HUES48 (cell line): ENCODE measurements at regions not wholly inside any gene's neighbourhood (a gene's known extent, or its start where the extent isn't known, plus 50 kb on each side); places are given as distances from the start of the nearest gene placed in this dataset.
"Not testable (repeated sequence)": the region's sequence is repeated elsewhere in the genome, so short reads cannot be mapped to it uniquely, and the experiment has no call there.

Source experiments
- H3K27ac ChIP-seq: one replicate; pipeline ENCODE4 v1.7.0; 2013; ENCODE audit warnings: low read depth, low read length, inconsistent platforms
- H3K27me3 ChIP-seq: 2 replicates; pipeline ENCODE4 v1.6.1; 2013; ENCODE audit warnings: mild to moderate bottlenecking, low read length; ENCODE audit not compliant: control insufficient read depth, insufficient read depth
- H3K36me3 ChIP-seq: 2 replicates; pipeline ENCODE4 v1.6.1; 2013; ENCODE audit warnings: low read length; ENCODE audit not compliant: control insufficient read depth, insufficient read depth
- H3K4me1 ChIP-seq: 2 replicates; pipeline ENCODE4 v1.6.1; 2013; ENCODE audit warnings: mild to moderate bottlenecking, low read length; ENCODE audit not compliant: control insufficient read depth, insufficient read depth
- H3K4me3 ChIP-seq: 2 replicates; pipeline ENCODE4 v1.5.1; 2013; ENCODE audit warnings: mild to moderate bottlenecking, low read depth, low read length
- H3K9ac ChIP-seq: 2 replicates; pipeline ENCODE4 v1.6.1; 2013; ENCODE audit warnings: mild to moderate bottlenecking, low read depth, low read length, moderate library complexity
- H3K9me3 ChIP-seq: 2 replicates; pipeline ENCODE4 v1.6.1; 2013; ENCODE audit warnings: low read length; ENCODE audit not compliant: control insufficient read depth, insufficient read depth

DNA sequence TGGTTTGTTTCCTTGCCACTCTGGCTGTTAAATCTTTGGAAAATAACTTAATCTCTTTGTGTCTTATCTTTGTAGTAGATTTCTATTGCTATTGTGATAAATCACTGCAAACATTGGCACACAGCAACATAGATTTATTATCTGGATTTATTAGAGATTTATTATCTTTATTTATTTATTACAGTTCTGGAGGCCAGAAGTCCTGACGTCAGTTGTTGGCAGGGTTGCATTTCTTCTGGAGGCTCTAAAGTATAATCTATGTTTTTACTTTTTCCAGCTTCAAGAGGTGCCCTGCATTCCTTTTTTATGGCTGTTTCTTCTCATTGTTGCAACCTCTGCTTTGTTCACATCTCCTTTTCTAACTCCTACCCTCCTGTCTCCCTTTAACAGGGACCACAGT lies 542.8 kb downstream of the GRXCR1 start:
- Histone ChIP-seq H3K4me1 (no peaks in the 10 kb centered on the region), H3K4me3 (no peak overlapping the region), H3K9me3 (peaks cover 13% of the 10 kb centered on the region), H3K36me3 (no peaks in the 10 kb centered on the region), H3K9ac (no peak overlapping the region), H3K27ac (no peak overlapping the region), H3K27me3 (no peaks in the 10 kb centered on the region)

DNA sequence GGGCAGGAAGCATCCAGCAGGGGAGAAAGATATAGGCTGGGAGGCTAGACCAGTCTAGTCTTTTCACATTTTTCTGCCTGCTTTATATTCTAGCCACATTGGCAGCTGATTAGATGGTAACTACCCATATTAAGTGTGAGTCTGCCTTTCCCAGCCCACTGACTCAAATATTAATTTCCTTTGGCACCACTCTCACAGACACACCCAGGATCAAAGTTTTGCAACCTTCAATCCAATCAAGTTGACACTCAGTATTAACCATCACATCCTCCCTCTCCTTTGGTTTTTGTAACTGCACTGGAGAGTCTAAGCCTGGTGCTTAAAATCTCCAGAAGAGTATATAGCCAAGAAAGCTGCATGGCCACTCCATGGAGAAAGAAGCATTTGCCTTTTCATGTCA lies 560.4 kb downstream of the GRXCR1 start:
- Histone ChIP-seq H3K9ac (no peak overlapping the region), H3K36me3 (no peaks in the 10 kb centered on the region), H3K27ac (no peak overlapping the region), H3K4me3 (no peak overlapping the region), H3K4me1 (peaks cover 3% of the 10 kb centered on the region; the same call in 1 of the 2 replicates), H3K27me3 (no peaks in the 10 kb centered on the region), H3K9me3 (no peaks in the 10 kb centered on the region)

DNA sequence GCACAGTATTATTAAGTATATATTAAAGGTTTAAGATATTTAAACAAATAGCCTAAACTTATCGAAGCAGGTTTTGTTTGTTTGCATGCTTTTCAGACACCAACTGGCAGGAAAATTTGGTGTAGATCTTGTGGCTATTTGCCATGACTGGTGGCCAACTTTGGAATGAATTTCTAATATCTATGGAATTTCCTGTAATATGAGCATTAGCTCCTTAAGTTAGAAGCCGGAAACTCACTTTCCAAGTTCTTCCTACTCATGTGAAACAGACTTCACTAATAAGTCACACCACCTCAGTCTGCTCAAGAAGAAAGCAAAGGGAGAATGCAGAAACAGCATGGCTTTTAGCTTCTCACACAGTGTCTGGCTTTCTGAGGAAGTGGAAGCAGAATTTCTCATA lies 563.9 kb downstream of the GRXCR1 start:
- H3K9ac ChIP-seq = no peak overlapping the region
- no peaks in the 10 kb centered on the region for H3K9me3 ChIP-seq
- H3K36me3 ChIP-seq = no peaks in the 10 kb centered on the region
- H3K4me1 ChIP-seq = peaks cover 14% of the 10 kb centered on the region
- H3K27ac ChIP-seq = no peak overlapping the region
- no peaks in the 10 kb centered on the region for H3K27me3 ChIP-seq
- no peak overlapping the region for H3K4me3 ChIP-seq

DNA sequence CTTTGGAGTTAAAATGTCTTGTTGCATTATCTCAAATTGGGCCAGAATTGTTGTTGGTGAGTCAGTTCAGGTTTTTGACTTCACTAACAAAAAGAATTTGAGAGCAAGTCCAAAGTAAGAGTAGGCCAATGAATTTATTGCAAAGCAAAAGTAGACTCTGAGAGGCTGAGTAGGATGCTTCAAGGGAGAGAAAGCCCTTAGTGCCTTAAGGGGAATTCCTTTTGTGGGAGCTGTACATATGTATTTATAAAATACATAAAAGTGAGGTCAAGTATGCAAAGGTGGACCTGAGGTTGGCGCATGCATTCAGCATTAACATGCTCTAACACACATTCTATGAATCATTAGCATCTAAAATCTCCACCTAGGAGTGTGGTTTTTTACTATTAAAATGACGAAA lies 565.4 kb downstream of the GRXCR1 start:
- Histone ChIP-seq H3K9me3 (no peaks in the 10 kb centered on the region), H3K36me3 (no peaks in the 10 kb centered on the region), H3K9ac (no peak overlapping the region), H3K4me3 (no peak overlapping the region), H3K27me3 (no peaks in the 10 kb centered on the region), H3K27ac (no peak overlapping the region), H3K4me1 (peaks cover 14% of the 10 kb centered on the region)

DNA sequence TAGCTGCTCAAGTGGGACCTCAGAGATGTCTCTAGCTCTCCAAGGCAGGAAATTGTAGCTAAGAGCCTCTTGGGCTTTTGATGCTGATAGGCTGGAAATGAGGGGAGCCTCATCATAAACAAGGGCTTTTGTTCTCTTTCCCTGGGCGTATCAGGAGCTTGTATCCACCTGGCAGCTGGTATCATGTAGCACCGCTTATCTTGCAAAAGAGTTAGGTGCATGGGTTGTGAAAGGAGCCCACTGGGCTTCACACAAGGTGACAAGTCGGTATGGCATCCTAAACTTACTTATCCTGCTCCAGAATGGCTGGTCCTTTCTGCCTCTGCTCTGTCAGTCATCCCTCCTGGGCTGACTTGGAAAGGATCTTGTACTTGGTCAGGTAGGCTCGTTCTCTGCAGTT lies 565.8 kb downstream of the GRXCR1 start:
- Histone ChIP-seq H3K36me3 (no peaks in the 10 kb centered on the region), H3K27ac (no peak overlapping the region), H3K4me3 (no peak overlapping the region), H3K9ac (no peak overlapping the region), H3K9me3 (no peaks in the 10 kb centered on the region), H3K4me1 (peaks cover 14% of the 10 kb centered on the region), H3K27me3 (no peaks in the 10 kb centered on the region)

DNA sequence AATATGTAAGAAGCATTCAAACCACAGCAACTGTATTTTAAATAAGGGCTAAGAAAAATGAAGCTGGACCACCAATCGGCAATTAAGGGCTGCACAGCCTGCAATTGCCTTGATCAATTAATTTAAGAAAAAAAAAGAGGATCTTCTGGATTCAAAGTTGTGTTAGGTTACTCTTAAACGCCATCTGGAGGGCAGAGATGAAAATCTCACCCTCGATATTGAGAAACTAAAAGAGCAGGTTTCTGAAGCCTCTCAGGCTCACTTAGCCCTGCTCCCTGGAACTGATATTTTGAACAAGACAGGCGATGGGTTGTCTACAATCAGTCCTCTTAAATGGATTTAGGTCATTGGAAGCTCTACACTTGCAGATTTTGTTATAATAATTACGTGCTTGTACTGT lies 579.4 kb downstream of the GRXCR1 start:
- no peak overlapping the region for H3K4me3 ChIP-seq
- H3K27me3 ChIP-seq = no peaks in the 10 kb centered on the region
- peaks cover 49% of the 10 kb centered on the region for H3K9me3 ChIP-seq
- no peak overlapping the region for H3K9ac ChIP-seq
- H3K27ac ChIP-seq = no peak overlapping the region
- no peaks in the 10 kb centered on the region for H3K36me3 ChIP-seq
- H3K4me1 ChIP-seq = no peaks in the 10 kb centered on the region

DNA sequence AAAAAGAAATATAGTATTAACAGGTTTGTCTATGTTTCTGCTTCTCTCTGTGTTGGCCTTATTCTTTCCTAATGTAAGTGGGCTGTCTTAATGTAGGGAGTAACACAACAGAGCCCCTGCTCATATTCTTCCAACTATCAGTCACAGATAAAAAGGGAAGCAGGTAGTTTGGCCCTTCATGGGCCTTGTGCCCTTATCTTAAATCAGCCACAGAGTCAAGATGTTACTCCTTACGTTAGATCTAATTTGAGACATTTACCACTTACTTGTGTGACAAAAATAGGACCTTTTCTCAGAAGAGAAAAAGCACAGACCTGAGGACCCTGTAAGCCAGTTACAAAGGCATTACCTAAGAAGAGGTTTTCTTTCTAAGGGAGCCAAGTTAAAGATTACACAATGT lies 589.0 kb downstream of the GRXCR1 start:
- Histone ChIP-seq H3K9ac (no peak overlapping the region), H3K27ac (no peak overlapping the region), H3K4me1 (no peaks in the 10 kb centered on the region), H3K36me3 (no peaks in the 10 kb centered on the region), H3K9me3 (peaks cover 4% of the 10 kb centered on the region; the same call in 1 of the 2 replicates), H3K27me3 (no peaks in the 10 kb centered on the region), H3K4me3 (no peak overlapping the region)

DNA sequence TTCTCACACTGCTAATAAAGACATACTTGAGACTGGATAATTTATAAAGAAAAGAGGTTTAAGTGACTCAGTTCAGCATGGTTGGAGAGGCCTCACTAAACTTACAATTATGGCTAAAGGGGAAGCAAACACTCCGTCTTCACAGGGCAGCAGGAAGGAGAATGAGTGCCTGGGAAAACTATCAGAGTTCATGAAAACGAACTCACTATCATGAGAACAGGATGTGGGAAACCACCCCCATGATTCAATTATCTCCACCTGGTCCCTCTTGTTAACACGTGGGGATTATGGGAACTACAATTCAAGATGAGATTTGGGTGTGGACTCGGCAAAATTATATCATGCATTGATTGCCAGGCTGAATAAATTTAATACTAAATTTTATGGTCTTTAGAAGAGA lies 592.7 kb downstream of the GRXCR1 start:
- no peak overlapping the region for H3K4me3 ChIP-seq
- no peaks in the 10 kb centered on the region for H3K27me3 ChIP-seq
- H3K9me3 ChIP-seq = peaks cover 4% of the 10 kb centered on the region; the same call in 1 of the 2 replicates
- H3K4me1 ChIP-seq = no peaks in the 10 kb centered on the region
- no peaks in the 10 kb centered on the region for H3K36me3 ChIP-seq
- no peak overlapping the region for H3K9ac ChIP-seq
- H3K27ac ChIP-seq = no peak overlapping the region

DNA sequence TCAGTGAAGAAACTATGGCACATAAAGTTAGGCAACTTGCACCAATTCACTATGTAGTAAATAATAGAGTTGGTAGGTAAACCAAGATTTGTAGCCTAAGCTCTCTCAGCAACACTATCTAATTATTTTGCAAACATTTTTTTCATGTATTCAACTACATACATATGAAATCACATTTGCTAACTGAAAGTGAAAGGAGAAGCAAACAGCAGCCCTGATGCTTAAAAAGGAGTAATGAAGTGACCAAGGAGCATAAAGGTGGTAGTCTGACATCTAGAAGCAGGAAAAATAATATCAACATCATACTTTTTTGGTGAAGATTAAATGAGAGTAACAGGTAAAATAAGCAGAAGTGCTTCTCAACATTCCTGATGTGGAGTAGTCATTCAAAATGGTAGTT lies 603.7 kb downstream of the GRXCR1 start:
- no peak overlapping the region for H3K4me3 ChIP-seq
- H3K27me3 ChIP-seq = no peaks in the 10 kb centered on the region
- no peaks in the 10 kb centered on the region for H3K9me3 ChIP-seq
- no peaks in the 10 kb centered on the region for H3K4me1 ChIP-seq
- H3K27ac ChIP-seq = no peak overlapping the region
- no peaks in the 10 kb centered on the region for H3K36me3 ChIP-seq
- H3K9ac ChIP-seq = no peak overlapping the region

DNA sequence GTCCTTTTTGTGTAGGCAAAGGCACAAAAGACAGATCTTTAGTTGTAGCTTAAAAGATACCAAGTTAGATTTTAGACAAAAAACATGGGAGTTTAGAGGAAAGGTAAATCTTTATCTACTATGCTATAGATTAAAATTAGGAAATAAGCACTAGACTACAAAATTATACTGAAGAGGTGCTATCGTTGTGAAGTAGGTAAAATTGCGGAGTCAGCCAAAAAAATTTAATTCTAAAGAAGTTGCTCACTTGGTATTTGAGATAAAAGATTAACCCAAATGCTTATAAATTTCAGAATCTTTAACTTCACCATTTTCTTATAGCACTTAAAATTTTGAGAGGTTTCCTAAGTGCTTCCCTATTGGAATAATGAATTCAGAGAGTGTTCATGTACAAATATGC lies 604.1 kb downstream of the GRXCR1 start:
- Histone ChIP-seq H3K4me1 (no peaks in the 10 kb centered on the region), H3K27me3 (no peaks in the 10 kb centered on the region), H3K9me3 (no peaks in the 10 kb centered on the region), H3K9ac (no peak overlapping the region), H3K4me3 (no peak overlapping the region), H3K36me3 (no peaks in the 10 kb centered on the region), H3K27ac (no peak overlapping the region)

DNA sequence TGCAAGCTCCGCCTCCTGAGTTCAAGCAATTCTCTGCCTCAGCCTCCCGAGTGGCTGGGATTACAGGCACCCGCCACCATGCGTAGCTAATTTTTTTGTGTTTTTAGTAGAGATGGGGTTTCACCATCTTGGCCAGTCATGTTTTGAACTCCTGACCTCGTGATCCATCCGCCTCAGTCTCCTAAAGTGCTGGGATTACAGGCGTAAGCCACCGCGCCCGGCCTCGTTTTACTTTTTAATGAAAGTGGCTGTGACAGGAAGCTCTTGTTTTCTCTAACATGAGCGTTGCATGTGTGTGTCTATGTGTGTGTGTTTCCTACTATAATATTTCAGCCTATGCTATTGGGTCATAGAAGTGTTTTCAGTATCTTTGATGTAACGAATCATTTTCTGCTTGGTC lies 613.3 kb downstream of the GRXCR1 start:
- H3K27me3 ChIP-seq = not testable (repeated sequence)

DNA sequence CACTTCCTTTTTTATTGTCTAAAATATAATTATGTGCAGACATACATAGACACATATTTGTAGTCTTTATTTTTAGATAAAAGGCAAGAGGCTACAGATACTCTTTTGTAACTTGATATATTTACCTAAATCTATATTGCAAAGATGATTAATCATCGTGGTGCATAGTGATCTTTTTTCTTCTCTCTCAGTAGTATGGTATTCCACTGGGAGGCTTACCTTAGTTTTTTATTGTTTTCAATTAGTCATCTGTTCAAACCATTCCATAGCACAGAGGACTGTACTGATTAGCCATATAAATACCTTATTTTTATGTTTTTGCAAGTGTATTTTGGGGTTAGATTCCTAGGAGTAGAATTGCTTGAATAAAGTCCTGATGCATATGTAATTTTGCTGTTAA lies 619.7 kb downstream of the GRXCR1 start:
- H3K9me3 ChIP-seq = no peaks in the 10 kb centered on the region; the same call in 1 of the 2 replicates
- no peaks in the 10 kb centered on the region for H3K27me3 ChIP-seq
- H3K9ac ChIP-seq = no peak overlapping the region
- H3K27ac ChIP-seq = no peak overlapping the region
- no peak overlapping the region for H3K4me3 ChIP-seq
- H3K36me3 ChIP-seq = no peaks in the 10 kb centered on the region
- H3K4me1 ChIP-seq = no peaks in the 10 kb centered on the region

More for the DNA sequence above, 613.3 kb downstream of the GRXCR1 start:
- H3K4me1 ChIP-seq, H3K9ac ChIP-seq, H3K27ac ChIP-seq, H3K36me3 ChIP-seq, H3K9me3 ChIP-seq, H3K4me3 ChIP-seq: not testable (repeated sequence)
